Right cardiac atrium (tissue), 5 donors: ENCODE measurements at regions not wholly inside any gene's neighbourhood (a gene's known extent, or its start where the extent isn't known, plus 50 kb on each side); places are given as distances from the start of the nearest gene placed in this dataset.

Source experiments
- ATAC-seq, 2 donors: fragments of 200-7000 bp; cut with Tn5 transposase; one replicate each; pipeline versions ENCODE4 v1.8.0 to v1.9.1; 2020; ENCODE audit warnings: moderate library complexity in 2 of 2, mild to moderate bottlenecking in 1 of 2
- DNase-seq, 3 donors: peaks; one replicate each; pipeline ENCODE4 v3.0.0-alpha.2; 2020
- H3K27ac ChIP-seq: one replicate; pipeline ENCODE4 v1.5.1; 2013; ENCODE audit warnings: mild to moderate bottlenecking, low read length, control low read depth, moderate library complexity
- H3K27me3 ChIP-seq: one replicate; pipeline ENCODE4 v1.6.1; 2013; ENCODE audit not compliant: control insufficient read depth, insufficient read depth
- H3K4me1 ChIP-seq: one replicate; pipeline ENCODE4 v1.6.1; 2013; ENCODE audit warnings: low read length; ENCODE audit not compliant: control insufficient read depth, insufficient read depth
- H3K4me3 ChIP-seq: one replicate; pipeline ENCODE4 v1.5.1; 2013; ENCODE audit warnings: low read length, control low read depth
- H3K9me3 ChIP-seq: one replicate; pipeline ENCODE4 v1.6.1; 2013; ENCODE audit warnings: low read length; ENCODE audit not compliant: control insufficient read depth
- WGBS: extraction: QIAGEN DNeasy Blood & Tissue Kit; methylation state at CpG from one replicate; pipeline ENCODE4 v1.1.7; 2013; 5-methylcytosine and 5-hydroxymethylcytosine counted together
- intact Hi-C, 4 donors: fragments of 100-400 bp; cut with DNase I; formaldehyde crosslinking; loops; one replicate each; pipeline versions ENCODE4 v1.11.0 to v1.14.0; 2022 to 2023
- donor health status: healthy with polysubstance abuse.
- donor health status: DM: no; HTN: yes; CAD: no.
- donor health status: DM: no; HTN: no; CAD: no.
- donor health status: DM: no; HTN: yes; CAD: no; lungs with severe emphysema.
- donor health status: DM: yes; HTN: yes; CAD: no.

DNA sequence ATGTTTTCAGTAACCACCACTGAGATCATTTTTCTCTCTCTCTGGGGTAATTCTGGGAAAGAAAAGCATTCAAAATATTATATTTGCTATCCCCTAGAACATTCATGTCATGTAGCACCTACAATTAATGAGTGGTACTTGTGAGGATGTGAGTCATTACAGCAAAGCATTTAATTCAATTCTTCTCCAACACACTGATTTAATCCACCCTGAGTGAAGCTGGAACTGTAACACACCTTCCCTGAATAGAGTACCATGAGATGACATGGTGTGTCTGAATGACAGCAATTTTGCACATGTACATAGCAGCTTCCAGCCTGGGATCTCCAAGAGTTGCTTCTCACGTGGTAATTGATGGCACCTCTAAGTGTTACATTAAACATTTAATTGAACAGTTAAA is 207.1 kb upstream of the SLC14A2 start:
- no peaks in the 10 kb centered on the region for H3K9me3 ChIP-seq
- ATAC-seq (no peak), DNase-seq (no peak)
- H3K27me3 ChIP-seq, result no peaks in the 10 kb centered on the region
- intact Hi-C loops, result no loop called here
- 46% methylated on average over 1 of the region's 1 CpG for WGBS
- no peak overlapping the region for H3K4me3 ChIP-seq
- H3K4me1 ChIP-seq, result no peaks in the 10 kb centered on the region
- no peak overlapping the region for H3K27ac ChIP-seq

DNA sequence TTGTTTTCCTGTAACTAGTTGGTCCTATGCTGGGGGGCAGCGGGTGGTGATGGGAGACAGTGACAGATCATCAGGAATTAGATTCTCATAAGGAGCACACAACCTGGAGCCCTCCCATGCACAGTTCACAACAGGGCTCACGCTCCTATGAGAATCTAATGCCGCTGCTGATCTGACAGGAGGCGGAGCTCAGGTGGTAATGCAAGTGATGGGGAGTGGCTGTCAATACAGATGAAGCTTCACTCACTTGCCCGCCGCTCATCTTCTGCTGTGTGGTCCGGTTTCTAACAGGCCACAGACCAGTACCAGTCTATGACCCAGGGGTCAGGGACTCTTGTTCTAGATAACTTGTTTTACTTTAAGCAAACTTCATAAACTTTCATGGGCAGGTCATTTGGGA is 205.3 kb upstream of the SLC14A2 start:
- WGBS, result 94% methylated on average over 7 of the region's 7 CpGs
- intact Hi-C loops, result no loop called here

DNA sequence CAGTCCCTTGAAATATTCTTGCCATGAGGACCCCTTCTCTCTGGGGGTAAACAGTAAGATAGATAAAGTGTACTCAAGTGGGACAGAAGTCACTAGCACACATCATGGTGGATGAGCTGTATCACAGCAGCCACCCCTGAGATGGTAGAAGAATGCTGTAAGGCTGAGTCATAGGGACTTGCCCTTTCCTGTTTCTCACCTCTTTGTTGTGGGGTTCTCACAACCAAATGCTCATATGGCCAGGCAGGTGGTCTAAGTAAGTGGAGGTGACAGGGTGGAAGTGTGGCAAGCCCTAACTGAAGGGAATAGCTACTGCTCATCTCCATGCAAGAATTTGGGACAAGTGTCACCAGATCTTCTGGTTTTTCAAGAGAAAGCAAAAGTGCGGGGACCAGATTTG is 202.7 kb upstream of the SLC14A2 start:
- Histone ChIP-seq H3K9me3 (no peaks in the 10 kb centered on the region), H3K4me1 (no peaks in the 10 kb centered on the region), H3K27me3 (no peaks in the 10 kb centered on the region), H3K4me3 (no peak overlapping the region), H3K27ac (no peak overlapping the region)
- DNase-seq (no peak), ATAC-seq (no peak)
- WGBS, result 90% methylated on average over 1 of the region's 1 CpG
- intact Hi-C loops, result no loop called here

More for the DNA sequence above, 205.3 kb upstream of the SLC14A2 start:
- Histone ChIP-seq H3K4me1 (no peaks in the 10 kb centered on the region), H3K9me3 (no peaks in the 10 kb centered on the region), H3K27me3 (no peaks in the 10 kb centered on the region), H3K27ac (no peak overlapping the region), H3K4me3 (no peak overlapping the region)
- ATAC-seq (no peak), DNase-seq (no peak)

DNA sequence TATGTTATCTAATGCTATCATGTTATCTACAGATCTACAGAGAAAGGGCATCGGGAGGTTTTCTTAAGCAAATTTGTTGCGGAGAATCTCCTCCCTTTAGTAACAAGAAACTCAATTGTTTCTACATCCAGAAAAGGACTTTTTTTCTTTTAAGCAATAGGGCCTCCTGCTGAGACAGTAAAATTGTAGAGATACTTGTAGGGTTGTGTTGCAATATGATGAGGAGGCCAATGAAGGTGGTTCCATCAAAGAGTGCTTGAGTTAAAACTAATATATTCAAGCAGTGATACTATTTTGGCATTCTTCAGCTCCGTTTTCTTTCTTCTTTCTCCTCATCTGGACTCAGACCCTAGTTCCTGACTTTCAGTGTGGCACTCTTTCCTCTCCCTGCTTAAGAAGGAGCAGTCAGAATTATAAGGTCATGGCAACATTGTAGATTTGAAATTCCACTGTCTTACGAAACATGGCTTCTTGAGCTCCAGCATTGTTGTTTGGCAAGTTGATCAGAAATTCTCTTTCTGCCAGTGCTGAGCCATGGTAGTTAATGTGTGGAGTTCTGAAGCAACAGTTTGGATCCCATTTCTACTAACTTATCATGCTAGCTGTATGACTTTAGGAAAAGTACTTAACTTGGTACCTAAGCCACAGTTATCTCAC is 202.0 kb upstream of the SLC14A2 start:
- peak; percentile 54 to 59 for ATAC-seq
- no peaks in the 10 kb centered on the region for H3K9me3 ChIP-seq
- intact Hi-C loops, result no loop called here
- no peaks in the 10 kb centered on the region for H3K4me1 ChIP-seq
- H3K27ac ChIP-seq, result no peak overlapping the region
- H3K4me3 ChIP-seq, result no peak overlapping the region
- no peaks in the 10 kb centered on the region for H3K27me3 ChIP-seq
- no peak for DNase-seq
- 76% methylated on average over 4 of the region's 4 CpGs for WGBS

DNA sequence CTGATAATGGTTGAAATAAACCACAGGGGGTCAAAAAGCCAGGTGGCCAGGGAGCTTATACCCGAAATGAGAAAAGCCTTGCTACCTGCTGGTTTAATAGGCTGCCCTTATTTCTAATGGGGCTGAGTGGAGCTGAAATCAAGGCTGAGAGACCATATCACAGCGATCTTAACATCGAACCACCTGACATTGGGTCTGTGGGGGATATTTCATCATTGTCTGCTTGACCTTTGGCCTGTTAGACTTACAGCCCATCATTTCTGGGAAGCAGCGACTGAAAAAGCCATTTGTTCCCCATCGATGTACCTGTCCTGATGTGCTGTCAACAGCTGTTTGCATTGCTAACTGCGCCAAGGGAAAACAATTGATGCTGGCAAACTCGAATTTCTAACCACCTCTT is 199.7 kb upstream of the SLC14A2 start:
- Histone ChIP-seq H3K4me1 (no peaks in the 10 kb centered on the region), H3K4me3 (no peak overlapping the region), H3K27ac (no peak overlapping the region), H3K27me3 (no peaks in the 10 kb centered on the region), H3K9me3 (no peaks in the 10 kb centered on the region)
- intact Hi-C loops, result no loop called here
- DNase-seq (no peak), ATAC-seq (no peak)
- WGBS, result 68% methylated on average over 7 of the region's 7 CpGs

DNA sequence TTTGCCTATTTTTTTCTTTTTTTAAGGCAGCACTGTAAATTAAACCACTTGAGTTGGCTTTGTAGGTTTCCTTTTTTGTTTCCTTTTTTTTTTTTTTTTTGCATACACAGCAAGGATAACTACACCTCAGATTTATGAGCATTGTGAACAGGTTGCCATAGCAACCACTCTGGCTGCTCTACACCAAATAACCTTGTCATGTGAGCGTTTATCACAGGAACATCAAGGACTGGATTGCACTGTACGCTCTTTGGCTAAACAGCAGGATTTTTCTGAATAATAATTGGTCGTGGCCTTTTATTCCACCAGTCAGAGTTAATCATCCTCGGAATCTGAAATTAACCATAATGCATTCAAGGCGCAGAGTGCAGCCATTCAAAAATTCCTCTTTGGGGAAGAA is 199.1 kb upstream of the SLC14A2 start:
- no peaks in the 10 kb centered on the region for H3K9me3 ChIP-seq
- 71% methylated on average over 5 of the region's 5 CpGs for WGBS
- DNase-seq, result no peak
- intact Hi-C loops, result no loop called here
- H3K4me3 ChIP-seq, result no peak overlapping the region
- no peak overlapping the region for H3K27ac ChIP-seq
- no peaks in the 10 kb centered on the region for H3K27me3 ChIP-seq
- H3K4me1 ChIP-seq, result no peaks in the 10 kb centered on the region
- ATAC-seq, result no peak

DNA sequence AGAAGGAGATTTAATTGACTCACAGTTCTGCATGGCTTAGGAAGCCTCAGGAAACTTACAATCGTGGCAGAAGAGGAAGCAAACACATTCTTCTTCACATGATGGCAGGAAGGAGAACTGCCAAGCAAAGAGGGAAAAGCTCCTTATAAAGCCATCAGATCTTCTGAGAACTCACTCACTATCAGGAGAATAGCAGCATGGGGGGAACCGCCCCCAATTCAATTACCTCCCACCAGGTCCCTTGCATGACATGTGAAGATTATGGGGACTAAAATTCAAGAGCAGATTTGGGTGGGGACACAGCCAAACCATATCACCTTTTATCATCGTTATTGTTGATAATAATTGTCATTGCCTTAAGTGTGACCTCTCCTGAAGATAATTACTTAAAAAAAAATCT is 197.9 kb upstream of the SLC14A2 start:
- intact Hi-C loops, result no loop called here
- no peak for DNase-seq
- Histone ChIP-seq H3K4me3 (no peak overlapping the region), H3K27me3 (no peaks in the 10 kb centered on the region), H3K4me1 (no peaks in the 10 kb centered on the region), H3K9me3 (no peaks in the 10 kb centered on the region), H3K27ac (no peak overlapping the region)
- no peak for ATAC-seq
- 46% methylated on average over 3 of the region's 3 CpGs for WGBS

DNA sequence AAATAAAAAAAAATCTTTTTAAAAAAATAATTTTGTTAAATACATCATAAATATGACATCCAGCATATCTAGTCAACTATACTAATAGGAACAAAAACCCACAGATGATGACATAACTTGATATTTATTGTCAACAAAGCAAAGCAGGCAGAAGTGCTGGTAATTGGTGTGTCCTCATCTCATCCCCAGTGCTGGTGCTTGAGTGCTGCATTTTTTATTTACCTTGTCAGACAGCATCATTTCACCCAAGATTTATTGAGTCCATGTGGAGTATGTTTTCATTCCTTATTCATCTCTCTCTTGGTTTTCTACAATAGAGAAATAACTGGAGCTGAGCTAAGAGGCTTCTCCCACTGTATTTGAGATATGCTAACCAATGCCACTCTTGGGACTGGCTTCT is 191.6 kb upstream of the SLC14A2 start:
- Histone ChIP-seq H3K4me3 (no peak overlapping the region), H3K4me1 (no peaks in the 10 kb centered on the region), H3K9me3 (no peaks in the 10 kb centered on the region), H3K27ac (no peak overlapping the region), H3K27me3 (no peaks in the 10 kb centered on the region)
- DNase-seq, result no peak
- intact Hi-C loops, result no loop called here
- ATAC-seq, result no peak

DNA sequence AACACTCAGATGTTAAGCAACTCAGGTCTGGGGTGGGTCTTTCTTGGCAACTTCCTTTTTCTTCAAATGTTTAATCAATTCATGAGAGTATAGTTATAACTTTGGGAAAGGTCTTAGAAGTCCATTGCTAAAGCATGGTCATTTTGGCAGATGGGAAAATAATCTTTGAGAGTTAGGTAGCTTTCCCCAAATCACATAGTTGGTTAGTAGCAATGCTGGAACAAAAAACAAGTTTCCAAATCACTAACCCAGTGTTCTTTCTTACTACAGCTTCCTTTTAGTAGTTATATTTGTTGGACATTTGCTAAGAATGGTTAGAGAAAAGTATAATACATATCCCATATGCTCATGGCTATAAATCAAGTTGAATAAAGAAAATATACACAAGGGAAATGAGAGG is 185.2 kb upstream of the SLC14A2 start:
- Histone ChIP-seq H3K9me3 (no peaks in the 10 kb centered on the region), H3K27ac (no peak overlapping the region), H3K4me1 (no peaks in the 10 kb centered on the region), H3K4me3 (no peak overlapping the region), H3K27me3 (no peaks in the 10 kb centered on the region)
- ATAC-seq (no peak), DNase-seq (no peak)
- intact Hi-C loops, result no loop called here

DNA sequence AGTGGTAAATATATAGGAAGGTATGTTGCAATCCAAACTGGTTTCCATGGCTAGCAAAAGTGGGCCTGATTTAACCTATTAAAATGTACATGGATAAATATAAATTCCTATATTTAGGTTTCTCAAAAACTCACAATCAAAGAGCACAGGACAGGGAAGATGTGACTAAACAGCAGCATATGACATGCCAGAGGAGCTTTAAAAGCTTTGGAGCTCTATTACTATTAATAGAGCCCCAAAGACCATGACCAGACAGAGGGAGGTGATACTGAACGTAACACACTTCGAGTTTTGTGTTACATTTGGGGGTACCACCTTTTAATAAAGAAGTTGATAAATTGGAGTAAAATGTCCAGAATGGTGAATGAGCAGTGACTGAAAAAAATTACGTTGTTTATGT is 179.5 kb upstream of the SLC14A2 start:
- no peaks in the 10 kb centered on the region for H3K9me3 ChIP-seq
- ATAC-seq, result peak in 1 of 2 donors; percentile 46
- no peaks in the 10 kb centered on the region for H3K27me3 ChIP-seq
- intact Hi-C loops, result no loop called here
- H3K4me3 ChIP-seq, result no peak overlapping the region
- 71% methylated on average over 3 of the region's 3 CpGs for WGBS
- H3K27ac ChIP-seq, result no peak overlapping the region
- DNase-seq, result no peak
- no peaks in the 10 kb centered on the region for H3K4me1 ChIP-seq

DNA sequence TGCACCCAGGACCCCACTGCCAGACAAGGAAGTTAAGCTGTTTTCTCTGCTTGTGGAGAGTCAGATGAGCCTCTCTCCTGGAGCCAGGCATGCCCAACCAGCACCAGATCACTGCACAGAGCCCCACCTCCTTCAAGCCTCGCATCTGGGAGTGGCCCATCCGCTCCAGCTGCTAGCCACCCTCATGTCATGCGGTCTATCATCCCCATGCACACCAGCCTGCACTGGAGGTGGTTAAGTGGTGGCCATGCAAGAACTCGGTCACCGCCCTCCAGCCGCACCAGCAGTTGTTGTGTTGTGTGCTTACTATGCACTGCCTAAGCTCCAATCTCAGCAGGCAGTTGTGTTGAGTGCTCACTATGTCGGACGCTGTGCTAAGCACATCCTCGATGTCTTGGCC is 177.9 kb upstream of the SLC14A2 start:
- H3K27me3 ChIP-seq, result no peaks in the 10 kb centered on the region
- no peak overlapping the region for H3K4me3 ChIP-seq
- H3K9me3 ChIP-seq, result no peaks in the 10 kb centered on the region
- DNase-seq (peak in 1 of 3 donors; percentile 10), ATAC-seq (no peak)
- WGBS, result 93% methylated on average over 9 of the region's 9 CpGs
- no peak overlapping the region for H3K27ac ChIP-seq
- no peaks in the 10 kb centered on the region for H3K4me1 ChIP-seq
- intact Hi-C loops, result no loop called here
